ENCODE measurements at regions not wholly inside any gene's neighbourhood (a gene's known extent, or its start where the extent isn't known, plus 50 kb on each side); places are given as distances from the start of the nearest gene placed in this dataset.
A peak's percentile ranks its signal among the peaks of the same experiment; 100 is the strongest.
"Not testable (repeated sequence)": the region's sequence is repeated elsewhere in the genome, so short reads cannot be mapped to it uniquely, and the experiment has no call there.

DNA sequence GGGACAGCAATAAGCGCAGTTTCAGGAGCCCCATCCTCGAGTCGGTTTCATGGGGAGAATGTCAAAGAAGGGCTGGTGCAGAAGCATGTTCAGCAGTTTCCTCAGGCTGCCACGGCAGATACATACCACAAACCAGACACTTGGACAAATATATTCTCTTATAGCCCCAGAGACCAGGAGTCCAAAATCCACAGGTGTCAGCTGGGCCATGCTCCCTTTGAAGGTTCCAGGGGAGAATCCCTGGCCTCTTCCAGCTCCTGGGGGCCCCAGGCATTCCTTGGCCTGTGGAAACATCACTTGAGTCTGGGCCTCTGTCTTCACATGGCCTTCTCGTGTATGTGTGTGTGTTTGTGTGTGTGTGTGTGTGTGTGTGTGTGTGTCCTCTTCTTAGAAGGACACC, 164.1 kb downstream of the UQCRFS1 start:
- DNase-seq: no peak

DNA sequence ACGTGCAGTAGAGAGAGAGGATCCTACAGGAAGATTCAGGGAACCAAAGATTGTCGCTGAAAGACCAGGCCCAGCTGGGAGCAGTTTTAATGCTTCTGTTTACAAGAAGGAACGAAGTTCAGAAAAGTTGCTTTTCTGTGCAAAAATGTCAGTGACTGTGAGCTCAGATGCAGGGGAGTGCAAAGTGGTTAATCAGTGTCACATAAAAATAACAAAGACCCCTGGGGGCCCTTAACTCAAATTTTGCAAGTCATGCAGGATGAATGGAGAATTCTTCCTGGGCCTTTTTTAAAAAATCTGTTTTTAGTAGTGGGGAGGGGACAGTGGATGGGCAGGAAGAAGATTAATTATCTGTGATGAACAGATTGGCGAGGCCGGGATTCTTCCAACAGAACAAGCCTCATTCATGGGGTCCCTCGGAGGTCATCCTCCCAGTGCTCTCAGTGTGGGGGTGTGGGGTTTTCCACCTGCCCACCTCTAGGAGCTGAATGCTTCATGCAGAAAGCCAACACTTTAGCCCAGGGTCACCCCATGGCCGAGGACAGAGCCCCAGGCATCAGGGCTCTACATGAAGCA, 167.2 kb downstream of the UQCRFS1 start:
- no peak for DNase-seq

- DNase-seq: no peak
Observed at GRCh38 chr19:29044037-29044436, 168.9 kb downstream of the UQCRFS1 start.

- no peak for DNase-seq
Observed at GRCh38 chr19:29042450-29042849, 170.5 kb downstream of the UQCRFS1 start.

- no peak for DNase-seq
Observed at GRCh38 chr19:29040951-29041350, 172.0 kb downstream of the UQCRFS1 start.

GRCh38 chr19:29040292-29040691, 172.7 kb downstream of the UQCRFS1 start:
- DNase-seq: no peak

- DNase-seq: not testable (repeated sequence)
Observed at GRCh38 chr19:29039036-29039435, 173.9 kb downstream of the UQCRFS1 start.

GRCh38 chr19:29031216-29031615, 181.7 kb downstream of the UQCRFS1 start:
- DNase-seq: no peak

- peak; percentile 24 for DNase-seq
Observed at GRCh38 chr19:29029268-29029958, 183.5 kb downstream of the UQCRFS1 start.

DNA sequence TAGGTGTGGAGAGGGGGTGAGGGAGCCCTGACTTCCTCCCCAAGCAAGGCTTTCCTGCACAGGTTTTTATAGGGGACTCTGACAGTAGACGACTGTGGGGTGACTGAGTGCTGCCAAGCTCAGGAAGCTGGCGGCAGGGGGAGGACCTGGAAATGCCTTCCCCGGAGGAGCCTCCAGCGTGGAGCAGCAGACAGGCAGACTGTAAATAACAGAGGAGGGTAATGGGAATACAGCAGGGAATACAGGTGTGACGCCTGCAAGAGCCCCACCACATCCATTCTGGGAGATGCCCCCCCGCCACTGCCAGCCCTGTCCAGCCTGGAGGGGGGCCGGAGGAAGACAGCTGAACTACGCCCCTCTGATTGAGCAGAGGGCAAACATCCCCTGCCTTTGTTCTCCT, 190.4 kb downstream of the UQCRFS1 start:
- no peak for DNase-seq

DNA sequence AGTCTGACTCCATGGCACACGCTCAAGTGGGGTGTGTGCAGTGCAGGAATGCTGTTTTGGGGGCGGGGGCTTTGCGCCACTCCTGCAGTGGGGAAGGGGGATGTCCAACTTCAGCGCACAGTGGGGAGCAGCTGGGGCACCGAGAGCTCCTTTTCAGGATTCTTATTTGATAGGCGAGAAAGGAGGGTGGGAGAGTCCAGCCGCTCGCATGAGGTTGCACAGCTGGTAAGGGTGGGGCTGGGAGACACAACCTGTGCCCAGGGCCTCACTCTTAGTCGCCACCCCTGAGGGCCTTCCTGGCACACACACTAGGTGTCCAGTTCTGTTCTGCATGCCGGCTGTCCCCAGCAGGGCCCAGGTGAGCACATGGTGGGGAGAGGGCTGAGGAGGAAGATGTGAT, 190.8 kb downstream of the UQCRFS1 start:
- DNase-seq: no peak

DNA sequence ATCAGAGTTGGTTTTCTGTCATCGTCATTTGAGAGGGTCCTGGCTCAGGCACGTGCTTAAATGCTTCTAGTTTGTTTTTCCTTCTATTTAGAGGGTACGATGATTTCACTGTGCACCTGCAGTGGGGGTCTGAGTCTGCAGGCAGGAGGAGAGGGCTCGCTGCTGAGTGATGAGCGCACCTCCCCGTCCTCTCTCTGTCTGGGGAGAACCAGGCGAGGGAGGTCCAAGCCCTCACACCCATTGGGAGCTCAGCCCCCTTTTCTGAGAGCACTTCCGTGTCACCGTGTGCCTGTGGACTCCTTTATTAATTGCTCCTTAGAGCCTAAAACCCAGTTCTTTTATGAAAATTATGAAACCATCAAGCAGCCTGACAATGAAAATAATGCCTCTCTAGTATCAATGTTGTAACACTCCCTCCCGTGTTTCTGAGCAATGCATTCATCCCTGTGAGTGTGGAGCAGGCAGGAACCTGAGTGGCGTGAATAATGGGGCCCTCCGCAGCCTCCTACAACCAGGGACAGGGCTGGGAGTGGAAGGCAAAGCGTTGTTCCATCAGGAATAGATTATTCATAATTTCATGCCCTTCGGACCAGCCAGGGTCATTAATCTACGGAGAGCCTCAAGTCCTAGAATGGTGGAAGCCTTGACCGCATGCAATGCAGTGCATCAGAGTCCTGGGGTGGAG, 191.6 kb downstream of the UQCRFS1 start:
- DNase-seq: no peak

GRCh38 chr19:29019403-29019802, 193.5 kb downstream of the UQCRFS1 start:
- no peak for DNase-seq

GRCh38 chr19:29018542-29018941, 194.4 kb downstream of the UQCRFS1 start:
- no peak for DNase-seq

DNA sequence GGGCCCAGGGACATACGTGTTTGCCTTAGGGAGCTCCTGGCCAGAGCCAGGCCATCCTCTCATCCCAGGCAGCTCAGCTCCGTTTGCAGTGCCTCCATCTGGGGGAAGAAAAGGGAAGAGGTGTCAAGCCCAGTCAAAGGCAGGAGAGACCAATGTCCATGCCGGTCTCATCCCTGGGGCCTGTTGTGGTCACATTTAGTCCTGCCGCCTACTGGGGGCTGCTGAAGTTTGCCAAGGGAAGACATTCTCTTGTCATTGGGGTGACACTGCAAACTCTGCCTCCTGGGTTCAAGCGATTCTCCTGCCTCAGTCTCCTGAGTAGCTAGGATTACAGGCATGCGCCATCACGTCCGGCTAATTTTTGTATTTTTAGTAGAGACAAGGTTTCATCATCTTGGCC, 195.2 kb downstream of the UQCRFS1 start:
- no peak for DNase-seq

GRCh38 chr19:29016926-29017760, 195.8 kb downstream of the UQCRFS1 start:
- DNase-seq: no peak

GRCh38 chr19:29016353-29016752, 196.6 kb downstream of the UQCRFS1 start:
- no peak for DNase-seq

GRCh38 chr19:29015569-29015968, 197.4 kb downstream of the UQCRFS1 start:
- no peak for DNase-seq

- no peak for DNase-seq
Observed at GRCh38 chr19:29014857-29015436, 198.0 kb downstream of the UQCRFS1 start.

- DNase-seq: no peak
Observed at GRCh38 chr19:29013988-29014387, 199.0 kb downstream of the UQCRFS1 start.

- DNase-seq: no peak
Observed at GRCh38 chr19:29013325-29013724, 199.6 kb downstream of the UQCRFS1 start.

DNA sequence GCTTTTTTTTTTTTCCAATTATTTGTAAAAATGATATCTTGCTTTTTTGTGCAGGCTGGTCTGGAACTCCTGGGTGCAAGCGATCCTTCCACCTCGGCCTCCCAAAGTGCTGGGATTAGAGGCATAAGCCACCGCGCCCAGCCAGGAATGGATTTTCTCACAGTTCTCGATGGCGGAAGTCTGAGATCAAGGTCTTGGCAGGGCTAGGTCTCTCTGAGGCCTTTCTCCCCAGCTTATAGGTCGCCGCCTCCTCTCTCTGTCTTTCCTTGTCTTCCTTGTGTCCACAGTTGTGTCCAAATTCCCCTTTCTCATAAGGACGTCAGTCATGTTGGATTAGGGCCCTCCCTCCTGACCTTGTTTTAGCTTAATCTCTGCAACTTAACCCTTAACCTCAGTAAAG, 200.5 kb downstream of the UQCRFS1 start:
- DNase-seq: no peak

- DNase-seq: no peak
Observed at GRCh38 chr19:29010276-29010675, 202.7 kb downstream of the UQCRFS1 start.

Data from fibroblast of skin of abdomen (primary cell).